ENCODE measurements at regions not wholly inside any gene's neighbourhood (a gene's known extent, or its start where the extent isn't known, plus 50 kb on each side); places are given as distances from the start of the nearest gene placed in this dataset.

DNA sequence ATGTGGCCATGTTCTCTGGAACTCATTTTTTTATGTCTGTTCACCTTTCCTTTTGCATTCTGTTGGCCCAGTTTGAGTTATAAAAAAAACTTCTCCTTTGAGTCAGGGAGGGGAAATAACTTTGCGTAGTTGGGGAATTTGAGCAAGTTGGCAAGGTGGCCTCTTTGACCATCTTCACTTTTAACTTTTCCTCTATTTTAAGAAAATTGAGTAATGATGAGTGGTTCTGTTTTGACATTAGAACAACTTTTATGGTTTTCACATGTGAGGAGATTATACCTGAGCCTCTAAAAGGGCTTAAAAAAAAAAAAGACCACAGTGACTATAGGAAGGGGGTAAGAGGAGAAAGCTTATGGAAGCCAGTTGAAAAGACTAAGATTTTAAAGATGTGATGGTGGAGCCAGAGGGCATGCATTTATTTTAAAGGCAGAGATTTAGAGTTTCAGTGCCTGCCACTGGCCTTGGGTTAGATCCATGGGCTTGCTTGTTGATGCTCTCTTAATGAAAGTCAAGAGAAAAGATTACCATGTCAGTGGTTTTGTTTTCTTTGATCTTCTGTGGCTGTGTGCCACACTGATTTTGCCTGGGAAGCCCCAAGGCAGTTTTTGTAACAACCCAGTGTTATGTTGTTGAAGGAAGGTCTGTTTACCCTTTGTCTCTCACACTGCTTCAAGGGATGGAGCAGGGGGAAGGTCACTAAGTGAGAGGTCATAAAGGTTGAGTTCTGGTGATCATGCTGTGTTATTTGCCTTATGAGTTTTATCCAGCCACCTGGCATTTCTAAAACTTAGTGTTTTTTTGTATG, 219.7 kb upstream of the CD180 start:
- no peaks in the 10 kb centered on the region for H3K27me3 Mint-ChIP-seq (ENCODE audit: low read depth)
- H3K4me1 Mint-ChIP-seq: peaks cover 5% of the 10 kb centered on the region
- no peak overlapping the region for H3K4me3 Mint-ChIP-seq
- no peak overlapping the region for H3K27ac Mint-ChIP-seq
- H3K36me3 Mint-ChIP-seq (ENCODE audit: low read depth): no peaks in the 10 kb centered on the region
- H3K9me3 Mint-ChIP-seq: peaks cover 6% of the 10 kb centered on the region
- TF ChIP-seq, protein P1, sequence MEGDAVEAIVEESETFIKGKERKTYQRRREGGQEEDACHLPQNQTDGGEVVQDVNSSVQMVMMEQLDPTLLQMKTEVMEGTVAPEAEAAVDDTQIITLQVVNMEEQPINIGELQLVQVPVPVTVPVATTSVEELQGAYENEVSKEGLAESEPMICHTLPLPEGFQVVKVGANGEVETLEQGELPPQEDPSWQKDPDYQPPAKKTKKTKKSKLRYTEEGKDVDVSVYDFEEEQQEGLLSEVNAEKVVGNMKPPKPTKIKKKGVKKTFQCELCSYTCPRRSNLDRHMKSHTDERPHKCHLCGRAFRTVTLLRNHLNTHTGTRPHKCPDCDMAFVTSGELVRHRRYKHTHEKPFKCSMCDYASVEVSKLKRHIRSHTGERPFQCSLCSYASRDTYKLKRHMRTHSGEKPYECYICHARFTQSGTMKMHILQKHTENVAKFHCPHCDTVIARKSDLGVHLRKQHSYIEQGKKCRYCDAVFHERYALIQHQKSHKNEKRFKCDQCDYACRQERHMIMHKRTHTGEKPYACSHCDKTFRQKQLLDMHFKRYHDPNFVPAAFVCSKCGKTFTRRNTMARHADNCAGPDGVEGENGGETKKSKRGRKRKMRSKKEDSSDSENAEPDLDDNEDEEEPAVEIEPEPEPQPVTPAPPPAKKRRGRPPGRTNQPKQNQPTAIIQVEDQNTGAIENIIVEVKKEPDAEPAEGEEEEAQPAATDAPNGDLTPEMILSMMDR (IDR thresholded peaks at IDR 0.05; ENCODE audit: unreplicated experiment in 3 of 3): no peak

DNA sequence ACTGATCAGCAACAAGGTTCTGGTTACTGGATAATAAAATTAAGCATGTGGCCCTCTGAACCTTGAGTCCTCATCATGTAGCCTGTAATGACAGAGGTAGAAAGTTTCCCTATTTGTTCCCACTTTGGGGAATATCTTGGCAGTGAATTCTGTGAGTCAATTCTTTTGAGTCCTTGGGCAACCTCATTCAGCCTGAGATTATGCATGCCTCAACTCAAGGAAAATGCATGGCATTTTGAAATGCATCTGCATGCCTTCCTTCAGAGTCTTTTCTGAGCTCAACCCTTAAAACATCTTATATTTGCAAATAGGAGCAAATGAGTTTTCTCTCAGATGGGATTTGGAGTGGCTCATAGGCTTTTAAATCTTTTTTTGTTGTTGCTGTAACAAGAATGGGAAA, 218.1 kb upstream of the CD180 start:
- Mint-ChIP-seq H3K4me3 (no peak overlapping the region), H3K27ac (no peak overlapping the region), H3K9me3 (peaks cover 2% of the 10 kb centered on the region), H3K4me1 (peaks cover 5% of the 10 kb centered on the region), H3K36me3 (ENCODE audit: low read depth) (no peaks in the 10 kb centered on the region), H3K27me3 (ENCODE audit: low read depth) (no peaks in the 10 kb centered on the region)
- TF ChIP-seq, protein P1 (IDR thresholded peaks at IDR 0.05; ENCODE audit: unreplicated experiment in 3 of 3): no peak

DNA sequence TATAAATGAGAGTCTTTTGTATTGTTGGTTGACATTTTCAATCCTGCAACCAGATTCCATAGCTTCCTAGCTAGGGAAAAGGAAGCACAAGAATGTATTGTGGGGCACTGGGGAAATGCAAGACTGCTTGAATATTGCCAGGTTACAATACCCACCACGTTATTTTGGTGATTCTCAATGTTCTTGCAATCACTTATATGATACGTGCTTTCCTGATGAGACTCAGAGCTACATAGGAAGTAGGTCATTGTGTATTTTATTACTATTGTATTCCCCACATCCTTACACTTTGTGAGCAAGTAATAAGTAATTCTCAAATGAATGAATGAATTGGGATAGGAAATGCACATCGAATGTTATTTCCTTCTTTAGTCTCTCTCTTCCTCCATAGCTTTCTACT, 217.1 kb upstream of the CD180 start:
- Mint-ChIP-seq H3K4me3 (no peak overlapping the region), H3K27ac (no peak overlapping the region), H3K4me1 (peaks cover 5% of the 10 kb centered on the region), H3K36me3 (ENCODE audit: low read depth) (no peaks in the 10 kb centered on the region), H3K9me3 (peaks cover 2% of the 10 kb centered on the region), H3K27me3 (ENCODE audit: low read depth) (no peaks in the 10 kb centered on the region)
- TF ChIP-seq, protein P1 (IDR thresholded peaks at IDR 0.05; ENCODE audit: unreplicated experiment in 3 of 3): no peak

DNA sequence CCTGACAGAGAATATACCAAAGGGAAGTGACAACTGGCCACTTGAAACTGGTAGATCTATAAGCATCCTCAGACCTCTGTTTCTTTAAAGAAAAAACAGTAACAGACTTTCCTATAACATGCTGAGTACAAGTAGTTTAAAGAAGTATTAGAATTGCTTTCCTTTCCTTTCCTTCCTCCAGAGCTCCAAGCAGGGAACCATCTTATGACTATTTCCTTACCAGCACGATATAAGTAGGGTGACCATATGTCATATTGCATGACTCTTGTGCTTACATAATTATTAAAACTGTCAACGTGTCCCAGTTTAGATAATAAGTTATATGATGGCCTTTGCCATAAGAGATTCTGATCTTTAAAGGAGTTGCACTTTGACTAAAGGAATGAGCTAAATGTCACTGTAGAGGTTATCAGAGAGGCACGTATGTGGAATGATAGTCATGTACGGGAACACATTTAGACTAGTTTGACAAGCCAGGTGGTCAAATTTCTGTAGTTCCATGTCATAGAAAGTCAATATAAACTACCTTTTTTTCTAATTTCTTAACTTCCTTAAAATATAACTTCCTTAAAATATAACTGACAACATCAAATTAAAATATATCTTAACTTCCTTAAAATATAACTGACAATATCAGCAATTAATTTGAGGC, 212.7 kb upstream of the CD180 start:
- Mint-ChIP-seq H3K27ac (no peak overlapping the region), H3K9me3 (no peaks in the 10 kb centered on the region), H3K27me3 (ENCODE audit: low read depth) (no peaks in the 10 kb centered on the region), H3K36me3 (ENCODE audit: low read depth) (no peaks in the 10 kb centered on the region), H3K4me1 (no peaks in the 10 kb centered on the region), H3K4me3 (no peak overlapping the region)
- TF ChIP-seq, protein P1 (IDR thresholded peaks at IDR 0.05; ENCODE audit: unreplicated experiment in 3 of 3): no peak

DNA sequence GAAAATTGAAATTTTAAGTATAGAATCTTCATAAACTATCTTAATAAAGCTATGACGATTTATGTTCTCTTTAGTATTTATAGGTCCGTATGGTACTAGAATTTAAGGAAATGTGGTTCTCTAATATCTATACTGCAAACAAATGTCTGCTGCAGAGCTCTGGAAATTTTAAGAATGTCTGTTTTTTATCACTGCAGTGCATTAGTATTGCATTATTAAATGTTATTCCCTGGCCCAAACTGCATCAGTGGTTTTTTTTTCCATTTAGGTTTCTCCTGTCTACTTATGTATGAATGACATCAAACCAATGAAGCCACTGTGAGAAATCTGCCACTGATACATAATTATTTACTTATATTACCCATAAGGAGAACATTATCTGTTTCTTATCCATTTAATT, 211.4 kb upstream of the CD180 start:
- H3K27ac Mint-ChIP-seq: no peak overlapping the region
- no peak overlapping the region for H3K4me3 Mint-ChIP-seq
- TF ChIP-seq, protein P1 (IDR thresholded peaks at IDR 0.05; ENCODE audit: unreplicated experiment in 3 of 3): no peak
- no peaks in the 10 kb centered on the region for H3K4me1 Mint-ChIP-seq
- no peaks in the 10 kb centered on the region for H3K27me3 Mint-ChIP-seq (ENCODE audit: low read depth)
- H3K9me3 Mint-ChIP-seq: no peaks in the 10 kb centered on the region
- no peaks in the 10 kb centered on the region for H3K36me3 Mint-ChIP-seq (ENCODE audit: low read depth)

Data from nephron (organoid).